ENCODE measurements at regions not wholly inside any gene's neighbourhood (a gene's known extent, or its start where the extent isn't known, plus 50 kb on each side); places are given as distances from the start of the nearest gene placed in this dataset.

- H3K4ac ChIP-seq (ENCODE audit: low read depth, low read length): no peak overlapping the region
These were observed 55.7 kb upstream of the ACP3 start for GRCh38 chr3:132261506-132261905.

GRCh38 chr3:132262305-132262704 is 54.9 kb upstream of the ACP3 start:
- Histone ChIP-seq H2BK15ac (replicated peaks; ENCODE audit: low read depth) (no peak overlapping the region), H4K8ac (ENCODE audit: low read depth, low read length) (no peak overlapping the region), H3K79me1 (ENCODE audit: low read length) (no peaks in the 10 kb centered on the region), H4K5ac (ENCODE audit: low read length) (no peak overlapping the region), H3K23ac (ENCODE audit: low read length) (no peak overlapping the region), H3K56ac (ENCODE audit: low read length) (no peak overlapping the region), H3K36me3 (ENCODE audit: control insufficient read depth, insufficient read depth, low read length) (no peaks in the 10 kb centered on the region), H3K4ac (ENCODE audit: low read depth, low read length) (no peak overlapping the region), H3K4me3 (ENCODE audit: low read length) (no peak overlapping the region), H3K27ac (ENCODE audit: low read depth, low read length) (no peak overlapping the region), H3K79me2 (ENCODE audit: control insufficient read depth, insufficient read depth, low read length) (no peaks in the 10 kb centered on the region), H3K18ac (ENCODE audit: low read length) (no peak overlapping the region), H3K27me3 (ENCODE audit: insufficient read depth, low read length, poor library complexity) (no peaks in the 10 kb centered on the region), H3K4me1 (ENCODE audit: control insufficient read depth, low read depth, low read length) (no peaks in the 10 kb centered on the region), H2BK5ac (ENCODE audit: low read length) (no peak overlapping the region), H3K4me2 (ENCODE audit: low read length) (no peak overlapping the region), H2AK5ac (ENCODE audit: low read length) (no peak overlapping the region), H2BK120ac (ENCODE audit: low read depth, low read length) (no peak overlapping the region), H3K9ac (ENCODE audit: low read length) (no peak overlapping the region)
- no CpG with 5 or more reads among the region's 2 CpGs for WGBS (ENCODE audit: extremely low coverage, insufficient coverage, low lambda C conversion rate)
- no peak for DNase-seq

More at GRCh38 chr3:132261506-132261905, 55.7 kb upstream of the ACP3 start:
- H2BK15ac ChIP-seq (replicated peaks; ENCODE audit: low read depth): no peak overlapping the region
- no peak overlapping the region for H3K4me3 ChIP-seq (ENCODE audit: low read length)
- H2BK120ac ChIP-seq (ENCODE audit: low read depth, low read length): no peak overlapping the region
- no peak overlapping the region for H2BK5ac ChIP-seq (ENCODE audit: low read length)
- no peaks in the 10 kb centered on the region for H3K79me2 ChIP-seq (ENCODE audit: control insufficient read depth, insufficient read depth, low read length)
- H3K23ac ChIP-seq (ENCODE audit: low read length): no peak overlapping the region
- no peaks in the 10 kb centered on the region for H3K27me3 ChIP-seq (ENCODE audit: insufficient read depth, low read length, poor library complexity)
- no peak for DNase-seq
- no peaks in the 10 kb centered on the region for H3K4me1 ChIP-seq (ENCODE audit: control insufficient read depth, low read depth, low read length)
- no peak overlapping the region for H4K5ac ChIP-seq (ENCODE audit: low read length)
- H3K4me2 ChIP-seq (ENCODE audit: low read length): no peak overlapping the region
- no peak overlapping the region for H3K18ac ChIP-seq (ENCODE audit: low read length)
- H3K36me3 ChIP-seq (ENCODE audit: control insufficient read depth, insufficient read depth, low read length): no peaks in the 10 kb centered on the region
- WGBS (ENCODE audit: extremely low coverage, insufficient coverage, low lambda C conversion rate): no CpG with 5 or more reads among the region's 3 CpGs
- H4K8ac ChIP-seq (ENCODE audit: low read depth, low read length): no peak overlapping the region
- H2AK5ac ChIP-seq (ENCODE audit: low read length): no peak overlapping the region
- no peaks in the 10 kb centered on the region for H3K79me1 ChIP-seq (ENCODE audit: low read length)
- H3K56ac ChIP-seq (ENCODE audit: low read length): no peak overlapping the region
- no peak overlapping the region for H3K27ac ChIP-seq (ENCODE audit: low read depth, low read length)
- H3K9ac ChIP-seq (ENCODE audit: low read length): no peak overlapping the region

DNA sequence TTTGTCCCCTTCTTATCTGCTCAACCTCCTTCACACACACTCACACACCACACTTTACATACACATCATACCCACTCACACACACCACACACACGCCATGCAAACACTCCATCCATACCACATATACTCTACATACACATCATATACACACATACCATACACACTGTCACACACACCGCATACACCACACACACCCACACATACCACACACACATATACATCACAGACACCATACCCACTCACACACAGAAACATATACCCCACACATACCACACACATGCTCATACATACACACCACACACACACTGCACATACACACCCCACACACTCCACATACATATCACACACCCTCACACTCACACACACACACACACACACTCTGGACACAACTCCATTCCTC is 54.3 kb upstream of the ACP3 start:
- no peak for DNase-seq
- H3K27me3 ChIP-seq (ENCODE audit: insufficient read depth, low read length, poor library complexity): no peaks in the 10 kb centered on the region
- no peak overlapping the region for H2BK15ac ChIP-seq (replicated peaks; ENCODE audit: low read depth)
- no peak overlapping the region for H4K5ac ChIP-seq (ENCODE audit: low read length)
- no peak overlapping the region for H3K4me2 ChIP-seq (ENCODE audit: low read length)
- H4K8ac ChIP-seq (ENCODE audit: low read depth, low read length): no peak overlapping the region
- no peak overlapping the region for H3K18ac ChIP-seq (ENCODE audit: low read length)
- no peaks in the 10 kb centered on the region for H3K79me1 ChIP-seq (ENCODE audit: low read length)
- no peak overlapping the region for H3K23ac ChIP-seq (ENCODE audit: low read length)
- no peaks in the 10 kb centered on the region for H3K4me1 ChIP-seq (ENCODE audit: control insufficient read depth, low read depth, low read length)
- H2BK5ac ChIP-seq (ENCODE audit: low read length): no peak overlapping the region
- no peak overlapping the region for H2AK5ac ChIP-seq (ENCODE audit: low read length)
- H3K79me2 ChIP-seq (ENCODE audit: control insufficient read depth, insufficient read depth, low read length): no peaks in the 10 kb centered on the region
- no peak overlapping the region for H3K56ac ChIP-seq (ENCODE audit: low read length)
- no peak overlapping the region for H3K4me3 ChIP-seq (ENCODE audit: low read length)
- no peak overlapping the region for H3K9ac ChIP-seq (ENCODE audit: low read length)
- 100% methylated on average over 2 of the region's 2 CpGs for WGBS (ENCODE audit: extremely low coverage, insufficient coverage, low lambda C conversion rate)
- H3K36me3 ChIP-seq (ENCODE audit: control insufficient read depth, insufficient read depth, low read length): no peaks in the 10 kb centered on the region
- no peak overlapping the region for H3K4ac ChIP-seq (ENCODE audit: low read depth, low read length)
- H3K27ac ChIP-seq (ENCODE audit: low read depth, low read length): no peak overlapping the region
- H2BK120ac ChIP-seq (ENCODE audit: low read depth, low read length): no peak overlapping the region

- no peak overlapping the region for H4K8ac ChIP-seq (ENCODE audit: low read depth, low read length)
- no peak overlapping the region for H2AK5ac ChIP-seq (ENCODE audit: low read length)
- H4K5ac ChIP-seq (ENCODE audit: low read length): no peak overlapping the region
- no peaks in the 10 kb centered on the region for H3K79me2 ChIP-seq (ENCODE audit: control insufficient read depth, insufficient read depth, low read length)
- H3K18ac ChIP-seq (ENCODE audit: low read length): no peak overlapping the region
- no peaks in the 10 kb centered on the region for H3K79me1 ChIP-seq (ENCODE audit: low read length)
- no peak for DNase-seq
- no peak overlapping the region for H3K23ac ChIP-seq (ENCODE audit: low read length)
- H2BK120ac ChIP-seq (ENCODE audit: low read depth, low read length): no peak overlapping the region
- H2BK5ac ChIP-seq (ENCODE audit: low read length): no peak overlapping the region
- H3K27me3 ChIP-seq (ENCODE audit: insufficient read depth, low read length, poor library complexity): no peaks in the 10 kb centered on the region
- H3K4me2 ChIP-seq (ENCODE audit: low read length): no peak overlapping the region
- no peak overlapping the region for H3K9ac ChIP-seq (ENCODE audit: low read length)
- no peak overlapping the region for H3K56ac ChIP-seq (ENCODE audit: low read length)
- H3K4ac ChIP-seq (ENCODE audit: low read depth, low read length): no peak overlapping the region
- no peak overlapping the region for H3K27ac ChIP-seq (ENCODE audit: low read depth, low read length)
- H3K4me1 ChIP-seq (ENCODE audit: control insufficient read depth, low read depth, low read length): no peaks in the 10 kb centered on the region
- no peaks in the 10 kb centered on the region for H3K36me3 ChIP-seq (ENCODE audit: control insufficient read depth, insufficient read depth, low read length)
- H3K4me3 ChIP-seq (ENCODE audit: low read length): no peak overlapping the region
- no peak overlapping the region for H2BK15ac ChIP-seq (replicated peaks; ENCODE audit: low read depth)
These were observed 52.2 kb upstream of the ACP3 start for GRCh38 chr3:132265028-132265427.

GRCh38 chr3:132265488-132265887 is 51.7 kb upstream of the ACP3 start:
- Histone ChIP-seq H3K23ac (ENCODE audit: low read length) (no peak overlapping the region), H3K56ac (ENCODE audit: low read length) (no peak overlapping the region), H3K4me2 (ENCODE audit: low read length) (no peak overlapping the region), H2BK15ac (replicated peaks; ENCODE audit: low read depth) (no peak overlapping the region), H3K79me1 (ENCODE audit: low read length) (no peaks in the 10 kb centered on the region), H3K4me1 (ENCODE audit: control insufficient read depth, low read depth, low read length) (no peaks in the 10 kb centered on the region), H2AK5ac (ENCODE audit: low read length) (no peak overlapping the region), H3K27me3 (ENCODE audit: insufficient read depth, low read length, poor library complexity) (no peaks in the 10 kb centered on the region), H3K4me3 (ENCODE audit: low read length) (no peak overlapping the region), H3K36me3 (ENCODE audit: control insufficient read depth, insufficient read depth, low read length) (no peaks in the 10 kb centered on the region), H3K79me2 (ENCODE audit: control insufficient read depth, insufficient read depth, low read length) (no peaks in the 10 kb centered on the region), H2BK120ac (ENCODE audit: low read depth, low read length) (no peak overlapping the region), H3K4ac (ENCODE audit: low read depth, low read length) (no peak overlapping the region), H3K27ac (ENCODE audit: low read depth, low read length) (no peak overlapping the region), H4K5ac (ENCODE audit: low read length) (no peak overlapping the region), H3K9ac (ENCODE audit: low read length) (no peak overlapping the region), H3K18ac (ENCODE audit: low read length) (no peak overlapping the region), H2BK5ac (ENCODE audit: low read length) (no peak overlapping the region), H4K8ac (ENCODE audit: low read depth, low read length) (no peak overlapping the region)
- WGBS (ENCODE audit: extremely low coverage, insufficient coverage, low lambda C conversion rate): no CpG with 5 or more reads among the region's 3 CpGs
- DNase-seq: no peak

DNA sequence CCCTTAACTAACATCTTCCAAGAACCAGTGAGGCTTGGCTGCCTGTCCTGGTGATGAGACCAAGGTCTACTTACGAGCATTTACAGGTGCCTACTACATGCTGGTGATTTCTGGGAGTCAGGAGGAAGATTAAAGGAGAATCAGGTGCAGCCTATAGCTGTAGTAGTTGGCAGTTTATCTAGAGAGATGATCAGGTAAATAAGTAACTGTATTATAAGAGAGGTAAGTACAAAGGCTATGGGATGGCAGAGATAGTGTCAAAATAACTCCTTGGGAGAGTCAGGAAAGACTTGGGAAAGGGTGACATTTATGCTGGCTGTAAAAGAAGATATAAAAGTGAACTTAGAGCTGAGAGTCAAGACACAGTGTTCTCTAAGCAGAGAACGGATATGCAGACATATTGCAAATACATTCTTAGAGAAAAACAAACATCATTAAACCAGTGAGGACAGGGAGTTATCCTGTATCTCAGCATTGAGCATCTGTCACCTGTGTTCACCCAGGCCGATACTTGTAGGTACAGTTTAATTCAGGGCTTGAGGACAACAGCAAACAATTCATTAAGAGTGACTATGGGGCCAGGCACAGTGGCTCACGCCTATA is 49.7 kb upstream of the ACP3 start:
- H4K8ac ChIP-seq (ENCODE audit: low read depth, low read length): no peak overlapping the region
- H2BK15ac ChIP-seq (replicated peaks; ENCODE audit: low read depth): no peak overlapping the region
- no peak overlapping the region for H4K5ac ChIP-seq (ENCODE audit: low read length)
- H3K4me1 ChIP-seq (ENCODE audit: control insufficient read depth, low read depth, low read length): no peaks in the 10 kb centered on the region
- H3K27ac ChIP-seq (ENCODE audit: low read depth, low read length): no peak overlapping the region
- no CpG with 5 or more reads among the region's 4 CpGs for WGBS (ENCODE audit: extremely low coverage, insufficient coverage, low lambda C conversion rate)
- H3K36me3 ChIP-seq (ENCODE audit: control insufficient read depth, insufficient read depth, low read length): no peaks in the 10 kb centered on the region
- H2AK5ac ChIP-seq (ENCODE audit: low read length): no peak overlapping the region
- H3K4me3 ChIP-seq (ENCODE audit: low read length): no peak overlapping the region
- H3K4me2 ChIP-seq (ENCODE audit: low read length): no peak overlapping the region
- H2BK120ac ChIP-seq (ENCODE audit: low read depth, low read length): no peak overlapping the region
- no peak overlapping the region for H3K18ac ChIP-seq (ENCODE audit: low read length)
- H3K79me2 ChIP-seq (ENCODE audit: control insufficient read depth, insufficient read depth, low read length): no peaks in the 10 kb centered on the region
- no peak for DNase-seq
- H3K9ac ChIP-seq (ENCODE audit: low read length): no peak overlapping the region
- no peak overlapping the region for H3K56ac ChIP-seq (ENCODE audit: low read length)
- no peak overlapping the region for H3K23ac ChIP-seq (ENCODE audit: low read length)
- no peaks in the 10 kb centered on the region for H3K79me1 ChIP-seq (ENCODE audit: low read length)
- no peak overlapping the region for H2BK5ac ChIP-seq (ENCODE audit: low read length)
- H3K27me3 ChIP-seq (ENCODE audit: insufficient read depth, low read length, poor library complexity): no peaks in the 10 kb centered on the region
- no peak overlapping the region for H3K4ac ChIP-seq (ENCODE audit: low read depth, low read length)

Data from mesendoderm (in vitro differentiated cells).